T-helper 2 cell treated with Interferon-gamma antibody and Interleukin-4, amounts not matched to agents 100 ng/mL and 5 ng/mL, for 36 hours (primary cell): ENCODE measurements at regions not wholly inside any gene's neighbourhood (a gene's known extent, or its start where the extent isn't known, plus 50 kb on each side); places are given as distances from the start of the nearest gene placed in this dataset.
"Not testable (repeated sequence)": the region's sequence is repeated elsewhere in the genome, so short reads cannot be mapped to it uniquely, and the experiment has no call there.

Experiments used
- intact Hi-C: fragments of 100-400 bp; cut with micrococcal nuclease; formaldehyde crosslinking; loops from one replicate; pipeline ENCODE4 v1.15.1; 2023

DNA sequence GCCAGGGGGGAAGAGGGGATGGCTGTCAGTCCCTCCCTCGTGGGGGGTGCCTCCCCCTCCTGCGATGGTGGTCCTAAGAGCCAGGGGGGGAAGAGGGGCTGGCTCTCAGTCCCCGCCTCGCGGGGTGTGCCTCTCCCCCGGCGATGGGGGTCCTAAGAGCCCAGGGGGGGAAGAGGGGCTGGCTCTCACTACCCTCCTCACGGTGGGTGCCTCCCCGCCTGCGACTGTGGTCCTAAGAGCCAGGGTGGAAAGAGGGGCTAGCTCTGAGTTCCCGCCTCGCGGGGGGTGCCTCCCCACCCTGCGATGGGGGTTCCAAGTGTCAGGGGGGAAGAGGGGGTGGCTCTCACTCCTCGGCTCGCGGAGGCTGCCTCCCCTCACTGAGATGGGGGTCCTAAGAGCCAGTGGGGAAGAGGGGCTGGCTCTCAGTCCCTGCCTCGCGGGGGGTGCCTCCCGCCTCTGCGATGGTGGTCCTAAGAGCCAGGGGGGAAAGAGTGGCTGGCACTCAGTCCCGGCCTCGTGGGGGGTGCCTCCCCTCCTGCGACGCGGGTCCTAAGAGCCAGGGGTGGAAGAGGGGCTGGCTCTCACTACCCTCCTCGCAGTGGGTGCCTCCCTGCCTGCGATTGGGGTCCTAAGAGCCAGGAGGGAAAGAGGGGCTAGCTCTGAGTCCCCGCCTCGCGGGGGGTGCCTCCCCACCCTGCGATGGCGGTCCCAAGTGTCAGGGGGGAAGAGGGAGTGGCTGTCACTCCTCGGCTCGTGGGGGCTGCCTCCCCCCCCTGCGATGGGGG, 2325.6 kb upstream of the PCDH20 start:
- intact Hi-C loops: no loop called here

DNA sequence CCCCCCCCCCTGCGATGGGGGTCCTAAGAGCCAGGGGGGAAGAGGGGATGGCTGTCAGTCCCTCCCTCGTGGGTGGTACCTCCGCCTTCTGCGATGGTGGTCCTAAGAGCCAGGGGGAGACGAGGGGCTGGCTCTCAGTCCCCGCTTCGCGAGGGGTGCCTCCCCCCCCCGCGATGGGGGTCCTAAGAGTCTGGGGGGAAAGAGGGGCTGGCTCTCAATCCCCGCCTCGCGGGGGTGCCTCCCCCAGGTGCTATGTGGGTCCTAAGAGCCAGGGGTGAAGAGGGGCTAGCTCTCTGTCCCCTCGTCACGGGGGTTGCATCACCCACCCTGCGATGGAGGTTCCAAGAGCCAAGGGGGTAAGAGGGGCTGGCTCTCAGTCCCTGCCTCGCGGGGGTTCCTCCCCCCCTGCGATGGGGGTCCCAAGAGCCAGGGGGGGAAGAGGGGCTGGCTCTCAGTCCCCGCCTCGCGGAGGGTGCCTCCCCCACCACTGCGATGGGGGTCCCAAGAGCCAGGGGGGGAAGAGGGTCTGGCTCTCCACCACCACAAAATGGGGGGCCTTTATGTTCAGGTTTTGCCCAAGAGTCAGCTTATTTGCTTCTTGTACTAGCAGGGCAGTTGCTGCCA, 2323.6 kb upstream of the PCDH20 start:
- intact Hi-C loops: not testable (repeated sequence)

DNA sequence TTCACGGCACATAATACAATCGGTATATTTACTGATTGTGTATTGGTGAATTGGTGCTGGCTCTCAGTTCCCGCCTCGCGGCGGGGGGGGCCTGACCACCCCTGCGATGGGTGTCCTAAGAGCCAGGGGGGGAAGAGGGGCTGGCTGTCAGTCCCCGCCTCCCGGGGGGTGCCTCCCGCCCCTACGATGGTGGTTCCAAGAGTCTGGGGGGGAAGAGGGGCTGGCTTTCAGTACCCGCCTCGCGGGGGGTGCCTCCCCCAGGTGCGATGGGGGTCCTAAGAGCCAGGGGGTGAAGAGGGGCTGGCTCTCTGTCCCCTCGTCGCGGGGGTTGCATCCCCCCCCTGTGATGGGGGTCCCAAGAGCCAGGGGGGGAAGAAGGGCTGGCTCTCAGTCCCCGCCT, 2321.8 kb upstream of the PCDH20 start:
- intact Hi-C loops: no loop called here

DNA sequence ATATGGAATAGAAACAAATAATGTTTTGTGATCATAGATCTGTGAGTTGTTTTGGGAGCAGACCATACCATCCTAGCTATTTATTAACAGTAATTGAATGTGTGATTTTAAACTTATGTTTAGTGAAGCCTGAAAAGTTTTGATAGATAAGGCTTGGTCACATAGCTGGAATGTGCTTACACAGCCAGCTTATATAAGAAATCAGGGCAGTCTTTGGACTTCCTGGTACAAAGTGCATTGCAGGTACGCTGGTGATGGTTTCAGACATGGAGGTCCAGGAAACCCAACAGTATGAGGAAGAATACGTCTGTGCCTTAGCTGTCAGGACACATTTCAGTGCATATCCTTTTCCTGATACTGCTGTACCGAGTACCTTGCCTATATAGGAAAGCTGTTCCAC, 2316.2 kb upstream of the PCDH20 start:
- intact Hi-C loops: no loop called here

DNA sequence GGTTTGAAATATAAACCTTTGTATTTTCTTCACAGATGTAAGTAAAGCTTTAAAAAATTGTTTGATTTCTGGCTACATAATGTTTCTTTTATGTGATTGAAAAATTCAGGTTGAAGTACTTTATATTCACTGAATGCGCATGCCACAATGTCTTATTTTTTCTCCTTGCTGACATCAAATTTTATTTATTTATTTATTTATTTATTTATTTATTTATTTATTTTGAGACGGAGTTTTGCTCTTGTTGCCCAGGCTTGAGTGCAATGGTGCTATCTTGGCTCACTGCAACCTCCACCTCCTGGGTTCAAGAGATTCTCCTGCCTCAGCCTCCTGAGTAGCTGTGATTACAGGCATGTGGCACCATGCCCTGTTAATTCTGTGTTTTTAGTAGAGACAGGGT, 2296.5 kb upstream of the PCDH20 start:
- intact Hi-C loops: not testable (repeated sequence)

DNA sequence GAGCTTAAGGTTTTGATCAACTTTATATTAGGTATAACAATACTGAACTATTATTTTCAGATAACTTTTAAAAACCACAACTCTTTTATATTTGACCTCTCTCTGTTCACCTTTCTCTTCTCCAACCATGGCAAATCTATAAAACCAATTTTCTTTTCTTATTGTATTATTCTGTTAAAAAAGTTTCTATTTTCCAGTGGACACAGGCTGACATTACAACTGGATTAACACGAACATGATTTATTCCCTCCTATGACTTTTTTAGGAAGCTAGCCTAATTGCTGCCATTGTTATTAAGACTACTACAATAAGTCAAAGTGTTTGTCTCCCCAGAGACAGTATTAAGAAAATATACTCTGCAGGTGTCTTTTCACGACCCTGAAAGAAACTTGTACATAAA, 2291.1 kb upstream of the PCDH20 start:
- intact Hi-C loops: no loop called here

DNA sequence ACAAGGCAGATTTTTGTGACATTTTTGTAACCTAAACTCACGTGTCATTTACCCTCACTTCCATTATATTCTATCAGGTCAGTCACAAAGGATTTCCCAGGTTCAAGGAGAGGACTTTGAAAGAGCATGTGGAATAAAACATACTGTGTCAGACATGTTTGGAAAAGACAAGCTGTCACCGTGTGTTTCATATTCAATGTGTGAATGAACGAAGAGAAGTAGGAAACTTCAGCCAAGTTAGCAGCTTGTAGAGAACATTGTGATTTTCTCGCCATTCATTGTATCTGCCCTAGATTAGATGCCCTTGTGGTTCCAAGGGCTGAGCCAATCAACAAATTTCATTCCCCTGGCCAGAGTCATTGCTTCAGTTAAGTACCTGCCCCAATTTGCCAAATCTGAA, 2288.9 kb upstream of the PCDH20 start:
- intact Hi-C loops: no loop called here

DNA sequence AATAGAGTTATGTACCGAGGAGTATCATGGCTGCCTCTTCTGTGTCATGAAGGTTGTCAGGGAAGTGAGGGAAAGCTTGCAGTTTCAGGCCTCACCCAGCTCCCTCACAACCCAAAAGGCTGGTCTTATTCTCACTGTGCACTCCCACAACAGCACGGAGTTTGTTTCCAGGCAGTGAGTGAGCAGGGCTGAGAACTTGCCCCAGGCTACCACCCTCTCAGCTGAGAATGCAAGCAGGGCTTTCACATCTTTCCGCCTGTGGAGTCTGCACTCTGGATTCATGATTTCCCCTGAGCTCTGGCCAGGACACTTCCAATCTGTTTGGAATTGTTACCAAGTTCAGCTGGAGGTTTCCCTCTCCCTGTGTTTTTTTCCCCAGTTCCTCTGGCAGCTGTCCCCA, 2284.7 kb upstream of the PCDH20 start:
- intact Hi-C loops: no loop called here

DNA sequence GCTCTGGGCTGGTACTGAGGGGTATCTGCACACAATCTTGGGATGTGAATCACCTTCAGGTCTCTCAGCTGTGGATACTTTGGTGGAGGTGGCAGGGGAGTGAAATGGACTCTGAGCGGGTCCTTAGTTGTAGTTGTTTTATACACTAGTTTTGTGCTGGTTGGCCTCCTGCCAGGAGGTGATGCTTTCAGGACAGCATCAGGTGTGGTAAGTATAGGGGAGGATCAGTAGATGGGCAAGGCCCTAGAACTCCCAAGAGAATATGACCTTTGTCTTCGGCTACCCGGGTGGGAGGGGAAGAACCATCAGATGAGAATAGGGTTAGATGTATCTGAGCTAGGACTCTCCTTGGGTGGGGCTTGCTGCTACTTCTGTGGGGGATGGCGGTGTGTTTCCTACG, 2284.3 kb upstream of the PCDH20 start:
- intact Hi-C loops: no loop called here

DNA sequence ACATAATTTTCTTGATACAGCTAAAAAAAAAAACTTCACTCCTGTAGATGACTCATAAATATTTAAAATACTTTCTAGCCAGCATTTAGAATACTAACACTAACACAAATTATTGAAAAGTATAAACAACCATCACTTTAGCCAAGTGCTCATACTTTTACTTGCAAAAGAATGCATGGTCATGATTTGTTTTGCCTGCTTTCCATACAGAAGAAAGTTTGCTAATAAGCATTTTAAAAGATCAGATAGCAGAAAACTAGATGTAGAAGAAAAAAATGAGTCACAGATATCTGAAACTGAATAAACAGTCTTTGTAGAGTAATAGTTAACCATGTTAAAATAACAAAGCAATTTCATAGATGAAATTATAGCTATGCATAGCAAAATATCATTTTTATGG, 2280.4 kb upstream of the PCDH20 start:
- intact Hi-C loops: no loop called here

DNA sequence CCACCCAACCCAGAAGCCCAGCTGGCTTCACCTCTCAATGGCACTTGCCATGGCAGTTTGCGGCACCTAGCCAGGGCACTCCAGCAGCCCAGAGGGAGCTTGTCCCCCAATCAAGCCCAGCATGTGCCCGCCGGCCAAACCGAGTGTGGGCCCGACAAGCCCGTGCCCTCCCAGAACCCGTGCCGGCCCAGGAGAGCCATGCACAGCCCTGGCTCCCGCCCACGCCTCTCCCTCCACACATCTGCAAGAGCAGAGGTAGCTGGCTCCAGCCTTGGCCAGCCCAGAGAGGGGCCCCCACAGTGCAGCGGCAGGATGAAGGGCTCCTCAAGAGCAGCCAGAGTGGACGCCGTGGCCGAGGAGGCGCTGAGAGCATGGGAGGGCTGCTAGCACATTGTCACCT, 2278.0 kb upstream of the PCDH20 start:
- intact Hi-C loops: no loop called here

DNA sequence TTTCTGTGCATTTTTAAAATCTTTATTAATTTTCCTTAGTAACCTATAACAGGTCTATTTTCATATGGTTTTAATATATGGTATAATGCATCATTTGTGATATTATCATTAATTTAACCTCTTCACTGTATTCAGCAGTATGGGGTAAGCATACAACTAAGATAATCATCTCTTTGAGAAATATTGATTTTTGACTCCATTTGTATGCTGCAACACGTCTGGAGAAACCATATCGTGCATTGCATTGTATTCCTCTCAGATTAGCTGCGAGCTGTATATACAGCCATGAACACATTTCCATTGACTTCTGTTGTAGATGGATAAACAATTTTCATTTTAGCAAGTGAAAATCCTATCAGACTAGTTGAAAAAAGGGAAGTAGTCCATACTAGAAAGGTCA, 2275.8 kb upstream of the PCDH20 start:
- intact Hi-C loops: no loop called here

DNA sequence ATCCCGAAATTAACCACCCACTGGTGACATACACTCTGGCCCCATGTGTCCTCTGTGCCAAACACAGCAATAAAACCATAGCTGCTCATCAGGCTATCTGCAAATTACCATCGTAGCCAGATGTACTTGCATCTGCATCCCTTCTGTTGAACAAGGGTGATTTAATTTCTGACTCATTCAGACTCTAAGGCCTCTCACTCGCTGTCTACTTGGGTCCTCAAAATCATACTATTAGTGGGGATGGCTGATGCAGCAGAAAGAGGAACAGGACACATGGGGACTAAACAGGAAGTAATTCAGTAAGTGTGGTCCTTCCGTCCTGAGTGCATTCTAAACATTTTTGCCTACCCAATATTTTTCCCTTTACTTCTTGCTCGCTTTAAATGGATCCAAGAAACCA, 2275.0 kb upstream of the PCDH20 start:
- intact Hi-C loops: no loop called here

DNA sequence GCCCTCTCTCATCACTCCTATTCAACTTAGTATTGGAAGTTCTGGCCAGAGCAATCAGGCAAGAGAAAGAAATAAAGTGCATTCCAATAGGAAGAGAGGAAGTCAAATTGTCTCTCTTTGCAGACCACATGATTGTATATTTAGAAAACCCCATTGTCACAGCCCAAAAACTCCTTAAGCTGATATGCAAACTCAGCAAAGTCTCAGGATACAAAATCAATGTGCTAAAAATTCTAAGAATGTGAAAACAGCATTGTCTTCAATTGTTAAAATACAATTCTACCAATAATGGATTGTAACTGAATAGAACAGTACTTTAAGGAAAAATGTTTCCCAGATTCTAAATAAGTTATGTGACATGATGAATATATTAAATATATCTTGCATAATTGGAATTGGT, 2269.2 kb upstream of the PCDH20 start:
- intact Hi-C loops: no loop called here

DNA sequence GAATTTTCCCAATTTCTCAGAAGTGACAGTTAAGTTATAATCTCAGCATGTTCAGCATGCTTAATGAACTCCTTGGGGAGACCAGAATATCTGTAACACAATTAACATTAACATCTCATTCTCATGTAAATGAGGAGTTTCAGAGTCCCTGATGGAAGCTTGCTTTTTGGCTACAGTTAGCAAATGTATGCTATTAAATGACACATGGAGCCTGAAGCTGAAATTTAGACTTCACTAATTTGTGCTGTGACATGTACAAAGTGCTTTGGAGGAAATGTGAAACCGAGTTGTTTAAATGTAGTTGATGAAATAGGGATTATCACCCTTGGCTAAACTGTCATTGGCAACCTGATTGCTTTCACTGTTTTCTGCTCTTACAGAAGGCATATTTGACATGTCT, 2265.1 kb upstream of the PCDH20 start:
- intact Hi-C loops: no loop called here

DNA sequence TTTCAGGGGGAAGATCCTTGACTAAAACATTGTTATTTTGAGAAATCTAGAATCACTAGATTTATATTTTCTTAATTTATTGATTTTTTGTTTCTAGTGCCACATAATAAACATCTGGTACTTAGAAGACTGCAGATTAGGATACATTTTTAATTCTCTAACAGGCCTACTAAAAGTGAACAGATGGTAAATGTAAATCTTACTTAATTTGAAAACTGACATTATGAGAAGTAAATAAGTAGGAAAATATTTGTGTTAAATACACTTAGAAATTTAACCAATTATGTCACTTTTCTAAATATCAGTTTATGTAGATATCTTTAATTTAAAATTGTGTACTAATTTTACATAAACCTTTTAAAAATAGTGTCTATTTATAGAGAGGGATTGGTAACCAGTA, 2255.6 kb upstream of the PCDH20 start:
- intact Hi-C loops: no loop called here

DNA sequence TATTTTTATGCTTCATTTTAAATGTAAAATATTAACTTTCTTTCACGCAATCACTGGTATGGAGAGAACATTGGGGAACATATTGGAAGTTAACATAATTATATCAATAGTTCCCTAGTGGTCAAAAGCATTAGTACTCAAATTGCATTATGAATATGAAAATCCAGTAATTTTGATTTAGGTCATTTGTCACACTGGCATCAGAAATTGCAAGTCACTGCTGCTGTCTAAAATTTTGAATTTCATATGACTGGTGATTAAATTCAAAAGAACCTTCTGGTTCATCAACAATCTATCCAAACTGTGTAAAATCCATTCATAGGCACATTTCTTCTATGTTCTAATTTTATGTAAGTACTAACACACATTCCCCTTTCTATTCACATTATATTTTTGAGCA, 2235.7 kb upstream of the PCDH20 start:
- intact Hi-C loops: no loop called here

DNA sequence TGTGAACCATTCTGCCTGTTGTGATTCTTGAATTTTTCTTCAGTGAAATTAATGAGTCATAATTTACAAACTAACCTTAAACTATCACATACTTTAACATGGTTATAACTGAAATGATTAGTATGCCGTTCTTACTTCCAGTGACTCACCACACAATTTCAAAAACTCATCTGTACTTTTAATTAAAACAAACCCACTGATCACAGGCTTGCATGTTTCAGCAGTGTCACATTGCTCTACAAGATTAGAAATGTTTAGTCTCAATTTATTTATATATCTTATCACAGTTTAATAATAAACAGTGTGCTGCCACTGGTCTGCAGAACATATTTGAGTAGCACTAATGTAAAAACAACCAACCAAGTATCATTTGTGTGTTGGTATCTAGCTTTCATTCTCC, 2227.9 kb upstream of the PCDH20 start:
- intact Hi-C loops: no loop called here

DNA sequence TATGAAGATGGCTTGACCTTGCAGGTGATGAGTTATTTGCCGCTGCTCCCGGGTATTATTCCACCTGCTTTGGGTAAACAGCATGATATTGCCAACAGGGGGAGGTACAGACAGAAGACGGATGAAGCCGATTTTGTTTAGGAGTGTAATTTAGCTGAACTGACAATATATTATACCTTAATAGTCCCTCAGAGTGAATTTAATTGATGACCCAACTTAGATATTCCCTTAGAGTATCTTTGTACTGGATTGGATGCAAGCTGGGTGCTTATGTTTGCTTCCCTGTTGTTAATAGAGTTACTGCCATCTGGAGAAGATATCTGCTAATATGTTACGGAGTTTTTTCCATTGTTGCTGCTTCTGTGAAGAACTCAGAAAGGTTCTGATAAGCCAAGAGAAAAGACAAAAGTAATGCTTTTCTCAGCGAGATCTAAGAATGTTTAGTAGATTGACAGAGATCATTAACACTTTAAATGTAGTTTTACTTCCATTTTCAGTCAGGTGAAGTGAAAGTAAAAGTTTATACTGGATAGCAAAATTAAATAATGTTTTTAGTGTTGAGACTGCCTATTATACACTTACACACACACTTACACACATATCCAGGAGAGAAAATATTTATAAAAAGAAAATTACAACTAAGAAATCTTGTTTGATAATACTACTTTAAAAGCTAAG, 2220.8 kb upstream of the PCDH20 start:
- intact Hi-C loops: no loop called here

DNA sequence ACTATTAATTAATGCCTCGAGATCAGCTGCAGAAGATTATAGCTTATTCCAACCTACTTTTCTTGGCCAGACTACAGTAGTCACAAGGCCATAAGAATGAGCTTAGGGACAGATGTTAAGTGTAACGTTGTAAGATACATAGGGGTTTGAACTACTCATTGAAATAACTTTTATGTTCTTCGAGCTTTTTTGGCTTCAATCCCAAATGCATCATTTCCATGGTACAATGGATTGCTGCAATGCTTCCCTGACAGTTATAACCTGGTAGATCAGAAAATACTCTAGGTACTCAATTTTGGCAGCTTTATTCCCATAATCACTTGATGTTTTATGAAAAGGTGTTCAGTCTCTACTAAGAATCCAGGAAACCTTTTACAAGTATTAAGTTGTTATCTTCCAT, 2216.7 kb upstream of the PCDH20 start:
- intact Hi-C loops: no loop called here

DNA sequence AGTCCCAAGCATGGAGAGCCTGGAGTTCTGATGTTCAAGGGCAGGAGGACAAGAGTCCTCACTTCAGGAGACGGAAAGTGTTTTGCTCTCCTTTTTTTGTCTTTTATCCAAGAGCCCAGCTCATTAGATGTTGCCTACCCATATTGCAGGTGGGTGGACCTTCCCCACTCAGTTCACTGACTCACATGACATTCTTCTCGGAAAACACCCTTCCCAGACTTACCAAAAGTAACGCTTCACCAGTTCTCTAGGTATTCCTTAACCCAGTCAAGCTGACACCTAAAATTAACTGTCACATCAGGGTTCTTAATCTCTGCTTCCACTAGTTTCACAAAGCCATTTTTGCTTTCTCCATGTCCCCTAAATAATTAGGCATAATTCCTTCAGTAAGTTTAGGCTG, 2215.4 kb upstream of the PCDH20 start:
- intact Hi-C loops: no loop called here

DNA sequence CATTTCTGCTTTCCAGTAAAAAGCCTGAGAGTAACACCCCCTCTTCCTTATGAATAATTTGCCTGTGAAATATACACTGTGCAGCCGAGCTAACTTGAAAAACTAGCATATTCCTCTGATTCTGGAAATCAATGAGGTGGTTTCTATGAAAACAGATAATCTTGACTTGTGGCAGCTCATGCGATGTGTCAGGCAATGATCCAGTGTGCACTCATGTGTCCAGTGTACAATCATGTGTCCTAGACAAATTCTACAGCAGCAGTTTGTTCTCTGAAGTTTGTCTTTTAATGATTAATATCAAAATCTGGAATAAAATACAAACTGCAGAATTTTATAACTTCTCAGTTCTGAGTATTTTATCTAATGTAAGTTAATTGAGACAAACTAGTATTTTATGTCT, 2213.9 kb upstream of the PCDH20 start:
- intact Hi-C loops: no loop called here

DNA sequence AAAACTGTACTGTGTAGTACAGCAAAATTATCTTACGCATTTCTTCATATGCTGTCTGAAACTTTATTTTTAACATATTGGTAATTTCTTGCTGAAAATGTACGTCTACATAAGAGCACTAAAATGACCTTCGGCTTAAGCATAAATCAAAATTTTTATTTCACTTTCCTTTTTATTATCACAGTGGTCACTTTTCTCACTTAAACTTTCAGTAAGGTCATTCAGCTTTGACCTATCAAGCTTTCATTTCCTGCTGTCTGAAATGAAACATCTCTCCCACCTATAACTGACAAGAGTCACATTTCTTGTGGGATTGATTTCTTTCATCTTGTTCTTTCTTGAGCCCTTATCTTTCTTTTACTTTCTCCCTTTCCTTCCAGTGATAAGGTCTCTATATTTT, 2212.7 kb upstream of the PCDH20 start:
- intact Hi-C loops: no loop called here
